ENCODE measurements at regions not wholly inside any gene's neighbourhood (a gene's known extent, or its start where the extent isn't known, plus 50 kb on each side); places are given as distances from the start of the nearest gene placed in this dataset.
"Not testable (repeated sequence)": the region's sequence is repeated elsewhere in the genome, so short reads cannot be mapped to it uniquely, and the experiment has no call there.

DNA sequence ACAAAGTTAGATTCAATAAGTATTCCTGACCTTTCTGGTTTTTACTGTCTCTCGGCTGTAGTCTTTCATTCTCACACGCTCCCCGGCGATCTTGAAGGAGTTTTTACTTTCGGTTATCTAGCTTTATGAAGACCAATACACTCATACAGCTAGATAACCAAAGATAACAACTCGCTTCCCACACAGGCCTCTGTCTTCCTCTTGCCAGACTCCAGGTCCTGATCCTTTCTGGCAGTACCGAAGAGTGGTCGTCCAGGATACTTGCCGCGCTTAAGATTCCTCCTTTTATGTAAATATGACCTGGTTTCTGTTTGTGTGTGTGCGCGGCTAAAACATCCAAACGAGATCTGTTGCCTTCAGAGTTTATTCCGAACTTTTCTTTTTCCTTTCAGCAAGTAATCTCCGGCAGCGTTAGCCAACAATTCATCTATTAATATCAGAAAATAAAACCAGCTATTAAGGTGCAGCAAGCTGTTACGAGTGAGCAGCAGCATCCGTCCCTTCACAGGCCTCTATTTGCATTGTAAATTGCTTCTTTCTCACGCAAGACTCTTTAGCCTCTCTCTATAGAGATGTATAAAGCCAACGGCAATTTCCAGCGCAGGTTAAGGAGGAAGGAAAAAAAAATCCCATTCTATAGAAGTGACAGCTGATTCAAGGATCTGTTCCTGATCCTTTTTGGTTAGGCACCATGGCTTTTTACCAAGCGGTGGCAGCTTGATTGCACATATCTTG is 216.1 kb downstream of the MEF2C start:
- no peak for DNase-seq (ENCODE audit: low read depth)

DNA sequence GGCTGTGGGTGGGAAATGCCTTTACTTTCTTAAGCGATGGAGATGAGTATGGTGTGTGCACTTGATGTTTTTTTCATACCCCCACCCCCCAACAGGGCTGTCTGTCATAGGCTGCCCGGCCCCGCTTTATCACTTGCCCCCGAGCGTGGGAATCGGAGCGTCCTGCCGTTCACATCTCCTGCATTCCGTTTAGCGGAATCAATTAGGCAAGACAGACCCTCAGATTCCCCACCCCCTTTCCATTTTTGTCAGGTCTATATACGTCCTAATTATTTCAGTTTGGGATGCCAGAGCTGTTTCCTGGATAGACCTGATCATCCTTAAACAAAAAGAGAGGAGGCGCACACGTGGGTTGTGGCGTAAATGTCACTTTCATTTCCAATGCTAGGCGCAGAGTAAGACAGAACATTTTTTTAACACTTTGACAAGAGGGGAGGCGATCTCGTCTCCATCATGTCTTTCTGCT is 217.2 kb downstream of the MEF2C start:
- DNase-seq (ENCODE audit: low read depth), result no peak

DNA sequence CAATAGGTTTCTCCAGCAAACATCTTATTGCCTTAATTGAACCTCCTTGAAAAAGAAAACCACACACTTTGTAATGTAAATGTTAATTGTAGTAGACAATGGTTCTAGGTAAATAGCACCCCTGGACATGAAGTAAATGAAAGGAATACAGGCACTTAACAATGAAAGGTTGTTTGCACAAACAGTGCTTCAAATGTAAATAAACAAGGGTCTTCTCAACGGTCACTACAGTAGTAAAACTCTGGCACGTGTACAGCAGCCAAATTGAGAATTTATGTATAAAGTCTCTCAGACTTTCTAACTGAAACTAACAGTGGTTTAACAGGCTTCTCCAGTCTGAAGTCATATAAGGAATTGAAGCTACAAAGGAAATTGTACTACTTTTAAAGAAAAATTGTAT is 218.3 kb downstream of the MEF2C start:
- no peak for DNase-seq (ENCODE audit: low read depth)

DNA sequence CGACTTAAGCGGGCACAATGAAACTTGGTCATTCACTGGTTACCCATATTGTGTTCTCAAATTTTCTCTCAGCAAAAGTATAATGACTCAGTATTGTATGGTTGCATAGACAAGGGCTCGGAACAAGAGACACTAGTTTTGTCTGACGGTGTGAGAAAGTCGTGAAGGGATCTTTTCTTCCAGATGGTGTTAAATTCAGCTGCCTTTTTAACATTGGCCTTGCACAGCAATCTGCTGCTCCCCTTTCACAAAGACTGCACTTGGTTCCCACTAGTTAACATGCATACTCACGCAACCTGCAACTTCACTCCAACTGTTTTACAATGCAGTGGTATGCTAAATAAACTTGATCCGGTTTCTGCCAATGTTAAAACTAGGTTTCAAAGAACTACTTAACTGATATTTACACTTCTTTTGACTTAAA is 219.2 kb downstream of the MEF2C start:
- no peak for DNase-seq (ENCODE audit: low read depth)

DNA sequence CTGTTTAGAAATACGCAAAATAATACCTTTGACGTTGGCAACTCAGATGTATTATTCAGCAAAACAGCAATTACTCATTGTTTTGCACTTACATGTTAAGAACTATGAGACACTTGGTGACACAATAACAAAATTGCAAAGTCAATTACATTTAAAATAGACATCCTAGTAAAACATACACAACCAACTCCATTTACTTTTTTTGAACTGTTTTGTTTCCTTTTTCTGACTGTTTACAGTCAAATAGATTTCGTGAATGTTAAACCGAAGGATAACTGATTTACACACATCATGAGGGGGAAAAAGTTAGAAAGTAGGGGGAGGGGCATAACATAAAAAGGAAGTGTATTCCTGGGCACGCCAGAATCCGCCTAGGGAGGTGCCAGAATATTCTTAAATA is 220.1 kb downstream of the MEF2C start:
- DNase-seq (ENCODE audit: low read depth), result no peak

DNA sequence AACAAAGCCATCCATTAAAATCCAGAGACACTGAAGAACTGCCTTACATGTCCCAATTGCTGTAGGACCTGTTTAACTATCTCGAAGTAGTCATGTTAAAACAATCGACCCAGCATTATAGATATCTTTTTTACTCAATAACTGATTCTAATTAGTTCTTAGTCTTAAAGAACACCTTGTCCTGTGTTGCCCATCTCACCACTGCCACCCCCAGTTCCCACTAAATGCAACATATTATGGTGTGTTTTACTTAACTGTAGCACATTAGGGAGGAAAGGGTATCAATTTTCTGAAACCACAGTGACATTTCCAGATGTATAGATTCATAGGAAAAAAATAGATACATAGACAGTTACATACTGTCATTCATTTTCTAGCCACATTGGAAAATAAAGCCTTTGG is 221.2 kb downstream of the MEF2C start:
- no peak for DNase-seq (ENCODE audit: low read depth)

DNA sequence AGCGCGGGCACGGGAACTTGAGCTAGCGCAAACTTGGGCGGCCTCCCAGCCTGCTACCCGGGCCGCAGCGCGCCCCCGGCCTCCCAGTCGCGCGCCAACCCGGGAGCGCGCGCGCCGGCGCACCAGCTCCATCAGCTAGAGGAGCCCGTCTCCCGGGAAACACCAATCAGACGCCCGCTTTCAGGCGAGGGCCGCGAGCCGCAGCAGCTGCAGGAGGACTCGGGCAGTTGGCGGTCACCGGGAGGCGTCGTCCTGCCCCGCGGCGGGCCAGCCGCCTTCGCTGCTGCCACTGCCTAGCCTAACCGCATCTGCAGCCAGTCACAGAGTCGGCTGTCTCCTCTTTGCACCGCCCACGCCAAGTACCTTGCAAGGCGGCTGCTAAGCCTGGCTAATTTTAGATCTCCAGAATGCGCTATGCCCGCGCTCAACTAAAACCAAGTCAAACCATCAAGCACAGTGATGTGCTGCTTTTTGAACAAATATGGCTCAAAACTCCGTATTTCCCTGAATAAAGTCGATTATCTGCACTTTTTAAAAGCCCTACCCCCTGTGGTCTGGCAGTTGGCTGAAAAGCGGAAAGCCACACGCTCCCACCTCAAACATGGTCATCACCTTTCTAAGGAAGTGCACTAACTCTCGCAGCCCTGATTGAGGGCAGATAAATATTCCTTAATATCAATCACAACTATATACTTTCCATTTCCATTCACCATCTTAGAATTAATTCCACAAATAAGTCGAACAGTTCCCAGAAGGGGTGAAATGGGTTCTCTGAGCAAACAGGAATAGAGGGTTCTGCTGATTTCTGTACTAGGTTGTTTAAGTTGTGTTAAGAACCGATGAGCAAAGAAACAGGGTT is 221.8 kb downstream of the MEF2C start:
- DNase-seq (ENCODE audit: low read depth), result no peak

DNA sequence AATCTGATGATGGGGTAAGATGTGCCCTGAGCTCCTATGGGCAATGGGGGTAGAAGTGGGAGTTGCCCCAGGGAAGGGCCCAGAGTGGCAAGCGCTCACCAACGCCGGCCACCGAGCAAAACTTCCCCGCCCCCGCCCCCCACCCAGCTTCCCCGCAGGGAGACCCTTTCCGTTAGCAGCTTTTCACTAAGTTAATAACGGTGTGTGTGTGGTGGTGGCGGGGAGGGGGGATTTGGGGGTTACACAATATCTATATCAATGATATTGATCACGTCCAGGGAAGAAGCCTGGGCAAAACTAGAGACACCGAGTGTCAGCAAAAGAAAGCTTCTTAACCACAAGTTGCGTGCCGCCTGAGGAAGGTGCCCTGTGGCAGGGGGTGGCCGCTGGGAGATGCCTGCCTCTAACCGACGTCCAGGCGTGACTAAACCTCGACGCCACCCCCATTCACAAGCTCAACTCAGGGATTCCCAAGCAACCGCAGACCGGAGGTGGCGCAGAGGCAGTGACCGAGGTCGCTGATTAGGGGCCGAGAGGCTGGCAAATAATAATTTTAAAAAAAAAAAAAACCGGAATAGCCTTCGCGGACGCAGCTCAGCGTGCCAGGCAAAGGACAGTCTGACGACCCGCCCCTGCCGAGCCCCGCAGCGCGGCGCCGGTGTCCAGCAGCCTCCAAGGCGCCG is 222.6 kb downstream of the MEF2C start:
- no peak for DNase-seq (ENCODE audit: low read depth)

DNA sequence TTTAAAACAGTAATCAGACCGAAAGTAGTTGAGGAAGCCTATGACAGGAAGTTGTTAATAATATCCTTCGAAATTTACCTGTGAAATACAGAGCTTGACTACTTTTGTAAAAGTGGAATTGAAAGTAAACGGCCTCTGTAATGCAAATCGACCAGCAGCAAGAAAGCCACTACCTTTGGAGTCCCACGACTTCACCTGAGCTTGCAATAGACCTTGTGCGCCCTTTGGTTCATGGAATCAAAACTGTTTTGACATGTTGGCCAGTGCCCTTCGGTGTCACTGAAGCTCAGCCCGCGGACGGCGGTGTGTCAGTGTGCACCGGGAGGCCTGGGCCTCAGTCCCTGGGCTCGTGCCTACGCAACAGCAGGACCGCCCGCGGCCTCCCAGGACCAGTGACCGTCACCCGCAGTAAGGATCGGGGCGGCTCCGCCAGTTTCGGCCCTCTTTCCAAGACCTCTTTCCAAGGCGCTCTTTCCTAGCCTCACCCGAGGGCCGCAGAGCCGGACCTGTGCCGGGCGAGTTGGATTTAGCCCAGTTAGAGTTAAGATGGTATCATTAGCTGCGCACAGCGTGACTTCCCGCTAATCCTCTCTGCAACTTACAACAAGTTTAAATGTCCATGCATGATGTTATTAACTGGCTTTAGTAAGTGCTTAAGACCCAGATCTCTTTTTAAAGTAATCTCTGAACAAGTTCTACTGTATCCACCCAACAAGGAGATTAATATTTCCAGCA is 223.3 kb downstream of the MEF2C start:
- no peak for DNase-seq (ENCODE audit: low read depth)

DNA sequence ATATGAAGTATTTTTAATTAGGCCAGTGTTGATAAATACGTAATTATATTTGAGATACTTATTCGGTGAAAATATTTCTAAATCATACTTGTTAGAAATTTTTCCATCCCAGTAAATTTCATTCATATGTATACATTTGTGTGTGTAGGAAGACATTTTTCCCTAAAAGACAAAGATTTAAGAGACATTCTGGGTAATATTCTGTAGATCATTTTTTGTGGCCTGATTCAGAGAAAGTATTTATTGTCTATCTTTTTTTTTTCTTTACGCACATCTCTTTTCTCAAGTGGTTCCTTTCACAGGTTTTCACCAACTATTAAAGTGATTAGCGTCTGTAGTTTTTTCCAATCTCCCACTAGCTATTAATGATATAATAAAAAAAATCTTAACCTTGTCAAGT is 224.1 kb downstream of the MEF2C start:
- no peak for DNase-seq (ENCODE audit: low read depth)

DNA sequence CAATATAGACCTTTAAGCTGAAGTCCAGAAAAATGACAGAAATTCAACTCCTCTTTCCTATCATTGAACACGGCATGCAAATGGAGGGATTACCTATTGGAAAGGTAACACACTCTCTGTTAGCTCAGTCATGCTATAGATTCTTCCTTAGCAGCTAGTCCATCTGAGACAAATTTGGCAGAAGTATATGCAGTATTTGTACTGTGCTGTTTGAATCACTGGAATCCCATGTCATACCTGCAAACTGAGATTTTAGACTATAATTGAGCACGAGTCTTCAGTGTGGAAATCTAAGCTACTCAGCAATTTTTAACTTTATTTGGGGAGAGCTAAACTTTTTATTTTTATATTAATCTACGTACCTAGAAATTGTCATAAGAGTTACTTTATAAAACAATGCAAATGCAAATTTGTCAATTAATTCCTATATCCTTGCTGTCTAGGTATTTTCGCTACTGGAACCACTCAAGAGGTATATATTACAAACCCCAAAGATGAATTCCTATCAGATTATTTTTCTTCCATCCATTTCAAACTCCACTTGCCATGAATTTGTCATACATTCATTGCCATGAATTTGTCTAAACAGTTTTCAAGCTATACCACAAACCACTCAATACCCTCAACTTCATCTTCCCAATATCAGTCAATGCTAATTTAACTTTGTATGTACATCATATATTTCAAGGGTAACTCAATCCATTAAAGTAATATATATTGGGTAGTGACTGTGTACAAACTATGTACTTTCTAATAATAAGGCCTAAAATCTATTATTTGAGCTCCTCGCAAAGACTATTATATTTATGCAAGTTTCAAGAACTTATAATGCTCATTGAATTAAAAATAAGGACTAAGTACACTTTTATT is 224.8 kb downstream of the MEF2C start:
- no peak for DNase-seq (ENCODE audit: low read depth)

DNA sequence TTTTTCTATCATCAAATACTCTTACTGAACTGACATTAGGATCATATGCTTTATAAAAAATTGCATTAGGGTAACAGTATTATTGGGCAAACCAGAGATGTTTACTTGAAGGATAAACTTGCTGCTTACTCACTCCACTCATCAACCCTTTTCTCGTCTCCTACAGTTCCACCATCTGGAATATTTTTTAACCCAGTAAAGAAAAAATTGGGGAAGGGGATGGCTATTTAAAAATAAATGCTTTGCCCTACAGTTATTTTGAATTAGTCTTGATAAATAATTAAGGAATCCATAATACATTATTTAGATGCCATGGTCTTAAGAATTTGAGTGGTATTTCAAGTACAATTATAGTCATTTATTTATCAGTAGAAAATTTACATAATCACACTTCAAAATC is 225.8 kb downstream of the MEF2C start:
- no peak for DNase-seq (ENCODE audit: low read depth)

DNA sequence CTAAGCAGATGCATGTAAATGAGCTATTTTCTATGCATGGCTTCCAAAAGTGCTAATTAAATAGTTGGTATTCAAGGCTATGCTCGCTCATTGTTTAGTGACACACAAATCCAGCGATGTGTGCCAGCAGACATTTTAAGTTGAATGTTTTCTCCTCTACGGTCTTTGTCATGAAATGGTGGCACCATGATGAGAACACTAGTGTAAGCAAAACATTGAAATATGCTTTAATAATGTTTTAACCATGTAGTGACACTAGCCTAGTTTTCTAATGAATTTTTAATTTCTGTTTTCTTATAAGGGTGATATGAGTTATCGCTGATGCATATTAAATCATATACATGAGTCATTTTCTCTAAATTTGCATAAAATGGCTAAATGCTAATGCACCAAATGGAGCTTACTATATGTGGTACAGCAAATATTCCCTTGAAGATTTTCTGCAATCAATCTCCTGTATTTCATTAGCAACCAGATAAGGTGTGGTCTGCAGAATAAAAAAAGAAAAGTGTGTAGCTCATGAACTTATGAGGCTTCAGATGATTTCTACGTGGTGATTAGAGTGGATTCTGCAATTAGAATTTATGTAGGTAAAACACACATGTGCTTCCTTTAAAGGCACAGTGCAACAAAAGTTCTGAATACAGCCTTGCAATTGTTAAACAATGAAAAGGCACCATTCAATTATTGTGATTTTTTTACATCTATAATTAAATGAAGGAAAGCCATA is 226.6 kb downstream of the MEF2C start:
- no peak for DNase-seq (ENCODE audit: low read depth)

DNA sequence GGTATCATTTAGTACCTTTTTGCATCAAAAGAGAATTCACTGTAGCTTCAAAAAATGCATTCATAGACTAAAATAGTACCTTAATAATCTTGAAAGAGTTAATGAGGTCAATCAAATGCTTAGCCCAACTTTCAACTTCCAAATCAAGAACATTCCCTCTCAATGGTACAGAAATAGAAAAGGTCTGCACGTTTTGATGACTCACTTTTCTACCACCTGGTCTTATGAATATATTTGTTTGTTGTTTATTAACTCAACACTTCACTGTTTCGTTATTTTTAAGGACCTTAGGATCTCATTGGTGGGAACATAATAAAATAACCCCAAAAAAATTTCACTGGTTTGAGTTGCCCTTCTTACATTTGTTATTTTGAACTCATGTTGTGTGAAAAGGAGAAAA is 229.5 kb downstream of the MEF2C start:
- no peak for DNase-seq (ENCODE audit: low read depth)

DNA sequence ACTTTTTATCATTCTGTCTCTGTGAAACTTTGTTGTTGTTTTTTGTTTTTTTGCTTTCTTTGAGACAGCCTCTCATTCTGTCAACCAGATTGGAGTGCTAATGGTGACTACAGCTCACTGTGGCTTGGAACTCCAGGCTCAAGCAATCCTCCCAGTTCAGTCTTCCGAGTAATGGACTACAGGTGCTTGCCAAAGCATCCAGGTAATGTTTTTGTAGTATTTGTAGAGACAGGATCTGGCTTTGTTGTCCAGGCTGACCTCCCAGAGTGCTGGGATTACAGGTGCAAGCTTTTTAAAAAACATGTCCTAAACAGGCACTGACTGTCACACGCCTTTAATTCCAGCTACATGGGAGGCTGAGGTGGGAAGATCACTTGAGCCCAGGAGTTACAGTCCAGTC is 235.1 kb downstream of the MEF2C start:
- no peak for DNase-seq (ENCODE audit: low read depth)

DNA sequence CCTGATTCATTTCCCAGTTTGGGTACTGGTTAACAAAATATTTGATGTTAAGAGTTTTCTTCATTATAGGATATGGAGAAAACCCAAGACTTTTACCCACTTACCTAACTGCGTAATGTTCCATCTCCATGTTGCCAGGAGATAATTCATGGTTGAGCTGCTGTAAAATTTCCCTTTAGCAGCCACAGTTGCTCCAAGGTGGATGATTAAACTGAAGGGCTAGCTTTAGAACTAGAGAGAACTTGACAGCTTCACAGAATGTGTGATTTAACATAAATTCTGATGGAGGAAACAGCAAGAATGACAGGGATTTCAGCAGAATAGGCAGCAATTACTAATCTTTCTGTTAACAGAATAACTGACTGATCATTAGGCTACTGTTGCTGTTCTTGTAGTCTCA is 236.1 kb downstream of the MEF2C start:
- no peak for DNase-seq (ENCODE audit: low read depth)

DNA sequence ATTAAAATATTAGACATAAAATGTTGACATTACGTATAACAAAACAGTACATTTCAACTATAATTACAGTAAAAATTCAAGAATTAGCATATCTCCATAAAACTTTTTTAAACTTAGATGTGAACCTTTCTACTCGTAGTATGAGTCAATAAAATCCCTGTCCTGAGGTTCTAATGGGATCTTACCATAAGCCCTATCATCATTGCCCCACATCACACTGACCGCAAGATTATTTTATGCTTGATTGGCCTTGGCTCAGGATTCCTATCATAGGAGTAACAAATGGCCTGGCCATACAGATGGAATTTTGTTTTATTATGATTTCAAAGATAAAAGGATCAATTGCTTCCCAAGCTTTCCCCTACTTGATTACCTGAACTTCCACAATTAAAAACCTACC is 238.3 kb downstream of the MEF2C start:
- no peak for DNase-seq (ENCODE audit: low read depth)

DNA sequence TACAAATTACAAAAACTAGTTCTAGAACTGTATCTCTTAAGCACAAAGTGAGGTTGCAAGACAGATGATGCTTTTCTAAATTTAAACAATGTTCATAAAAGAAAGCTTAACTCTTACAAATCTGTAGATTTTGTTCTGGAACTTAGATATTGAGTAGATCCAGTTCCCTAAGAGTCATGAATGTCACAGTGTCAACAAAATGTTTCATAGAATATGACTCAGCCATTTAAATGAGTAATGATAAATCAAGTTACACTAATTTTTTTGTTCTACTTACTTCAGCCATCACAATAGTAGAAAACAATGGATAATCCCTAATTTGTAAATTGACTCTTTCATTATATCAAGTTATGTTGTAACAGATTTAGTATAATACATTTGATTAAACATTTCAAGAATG is 239.7 kb downstream of the MEF2C start:
- no peak for DNase-seq (ENCODE audit: low read depth)

DNA sequence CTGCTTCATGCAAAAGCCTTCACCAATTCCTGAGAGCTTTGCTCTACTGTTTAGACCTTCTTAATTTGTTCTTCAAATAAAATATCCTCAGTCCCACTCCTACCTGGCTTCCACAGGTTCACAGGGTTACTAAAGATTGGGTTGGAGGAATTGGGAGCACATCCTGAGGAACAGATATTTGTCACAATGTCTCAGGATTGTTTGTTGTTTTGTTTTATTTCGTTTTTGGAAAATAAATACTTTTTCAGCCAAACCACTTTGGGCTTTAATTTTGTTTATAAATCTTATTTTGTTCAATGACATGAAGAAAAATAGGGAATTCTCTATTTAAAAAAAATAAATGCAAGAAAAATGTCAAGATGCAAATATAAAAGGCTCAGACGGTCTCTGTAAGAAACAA is 249.0 kb downstream of the MEF2C start:
- DNase-seq (ENCODE audit: low read depth), result no peak

DNA sequence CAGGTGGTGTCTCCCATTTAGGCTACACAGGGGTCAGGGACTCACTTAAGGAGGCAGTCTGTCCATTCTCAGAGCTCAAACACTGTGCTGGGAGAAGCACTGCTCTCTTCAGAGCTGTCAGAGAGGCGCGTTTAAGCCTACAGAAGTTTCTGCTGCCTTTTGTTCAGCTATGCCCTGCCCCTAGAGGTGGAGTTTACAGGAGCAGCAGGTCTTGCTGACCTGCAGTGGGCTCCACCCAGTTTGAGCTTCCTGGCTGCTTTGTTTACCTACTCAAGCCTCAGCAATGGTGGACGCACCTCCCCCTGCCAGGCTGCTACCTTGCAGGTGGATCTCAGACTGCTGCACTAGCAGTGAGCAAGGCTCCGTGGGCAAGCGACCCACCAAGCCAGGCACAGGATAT is 260.1 kb downstream of the MEF2C start:
- not testable (repeated sequence) for DNase-seq (ENCODE audit: low read depth)
